Spleen (tissue), 7 donors: ENCODE measurements at regions not wholly inside any gene's neighbourhood (a gene's known extent, or its start where the extent isn't known, plus 50 kb on each side); places are given as distances from the start of the nearest gene placed in this dataset.

Experiments
- CTCF ChIP-seq, 11 experiments: fragments of 200-600 bp in 7 of 11; fragments of 450-650 bp in 4 of 11; sonication (generic) in 4 of 11; IDR thresholded peaks in 8 of 11; conservative IDR thresholded peaks in 3 of 11; 1 replicate in 7 of 11; 2 replicates in 4 of 11; pipeline versions ENCODE4 v1.4.0 to v1.8.0; 2016 to 2021; ENCODE audit warnings: antibody characterized with exemption in 11 of 11, inconsistent platforms in 4 of 11, mild to moderate bottlenecking in 1 of 11
- POLR2A ChIP-seq, 3 donors: fragments of 450-650 bp; IDR thresholded peaks; one replicate each; pipeline ENCODE4 v1.5.1; 2017; ENCODE audit warnings: antibody characterized with exemption in 3 of 3, mild to moderate bottlenecking in 1 of 3
- POLR2AphosphoS5 ChIP-seq, 3 donors: sonication (generic); formaldehyde crosslinking; IDR thresholded peaks; one replicate each; pipeline ENCODE4 v1.5.1; 2017; ENCODE audit warnings: antibody characterized with exemption in 3 of 3
- donor health status: DM: no; HTN: no; CAD: no; lungs with moderate emphysema.
- donor health status: DM: no; HTN: no; CAD: no.
- donor health status: DM: no; HTN: no; CAD: no.

GRCh38 chr18:2485983-2486382, 85.3 kb downstream of the METTL4 start:
- TF ChIP-seq CTCF (IDR thresholded peaks at IDR 0.05 in 8 of 11, conservative IDR thresholded peaks at IDR 0.05 in 3 of 11), result no peak
- no peak for TF ChIP-seq POLR2AphosphoS5 (IDR thresholded peaks at IDR 0.05)
- TF ChIP-seq POLR2A (IDR thresholded peaks at IDR 0.05), result no peak
